HCT116 (cell line): ENCODE measurements at regions not wholly inside any gene's neighbourhood (a gene's known extent, or its start where the extent isn't known, plus 50 kb on each side); places are given as distances from the start of the nearest gene placed in this dataset.

Experiments
- EGR1 ChIP-seq: IDR thresholded peaks from 2 replicates; pipeline ENCODE4 v1.6.1; 2012; ENCODE audit warnings: low read depth
- ELF1 ChIP-seq: IDR thresholded peaks from 2 replicates; pipeline ENCODE4 v1.6.1; 2012; ENCODE audit warnings: low read depth, borderline replicate concordance
- POLR2A ChIP-seq: IDR thresholded peaks from 2 replicates; pipeline ENCODE4 v1.7.0; 2011; ENCODE audit warnings: borderline replicate concordance; ENCODE audit not compliant: insufficient read depth, insufficient read length; ENCODE audit errors: extremely low read depth
- POLR2AphosphoS5 ChIP-seq: IDR thresholded peaks from 2 replicates; pipeline ENCODE4 v1.6.1; 2011; ENCODE audit warnings: mild to moderate bottlenecking, low read depth, low read length, moderate library complexity
- RAD21 ChIP-seq: IDR thresholded peaks from 2 replicates; pipeline ENCODE4 v1.6.1; 2012; ENCODE audit warnings: low read depth, mild to moderate bottlenecking
- SIN3A ChIP-seq: IDR thresholded peaks from 2 replicates; pipeline ENCODE4 v1.6.1; 2012; ENCODE audit warnings: low read depth
- YY1 ChIP-seq: IDR thresholded peaks from 2 replicates; pipeline ENCODE4 v1.6.1; 2011; ENCODE audit warnings: low read length, low read depth, moderate library complexity, mild to moderate bottlenecking; ENCODE audit not compliant: insufficient replicate concordance; ENCODE audit errors: extremely low read depth
- ZNF274 ChIP-seq: fragments of 200-500 bp; sonication (Bioruptor generic); IDR thresholded peaks from 2 replicates; pipeline ENCODE4 v1.6.1; 2014; ENCODE audit warnings: mild to moderate bottlenecking, low read depth, low read length, inconsistent platforms
- TF ChIP-seq, protein P1 (sequence below), 3 experiments: fragments of 200-600 bp in 1 of 3; sonication (generic) in 1 of 3; IDR thresholded peaks in 2 of 3; conservative IDR thresholded peaks in 1 of 3; 2 replicates each; pipeline ENCODE4 v1.5.1; 2012 to 2017; ENCODE audit warnings: low read depth in 2 of 3, low read length in 2 of 3, antibody characterized with exemption in 1 of 3, borderline replicate concordance in 1 of 3, control low read depth in 1 of 3, mild to moderate bottlenecking in 1 of 3, mixed read lengths in 1 of 3, mixed run types in 1 of 3, moderate library complexity in 1 of 3; ENCODE audit not compliant: insufficient read depth in 1 of 3
- TF ChIP-seq, protein P2 (sequence below): IDR thresholded peaks from 2 replicates; pipeline ENCODE4 v1.6.1; 2012; ENCODE audit warnings: low read depth
- TF ChIP-seq, protein P3 (sequence below): IDR thresholded peaks from 2 replicates; pipeline ENCODE4 v1.6.1; 2012
- TF ChIP-seq, protein P4 (sequence below): IDR thresholded peaks from 2 replicates; pipeline ENCODE4 v1.6.1; 2011; ENCODE audit warnings: mild to moderate bottlenecking, low read length, moderate library complexity; ENCODE audit not compliant: insufficient replicate concordance; ENCODE audit errors: extremely low read depth

DNA sequence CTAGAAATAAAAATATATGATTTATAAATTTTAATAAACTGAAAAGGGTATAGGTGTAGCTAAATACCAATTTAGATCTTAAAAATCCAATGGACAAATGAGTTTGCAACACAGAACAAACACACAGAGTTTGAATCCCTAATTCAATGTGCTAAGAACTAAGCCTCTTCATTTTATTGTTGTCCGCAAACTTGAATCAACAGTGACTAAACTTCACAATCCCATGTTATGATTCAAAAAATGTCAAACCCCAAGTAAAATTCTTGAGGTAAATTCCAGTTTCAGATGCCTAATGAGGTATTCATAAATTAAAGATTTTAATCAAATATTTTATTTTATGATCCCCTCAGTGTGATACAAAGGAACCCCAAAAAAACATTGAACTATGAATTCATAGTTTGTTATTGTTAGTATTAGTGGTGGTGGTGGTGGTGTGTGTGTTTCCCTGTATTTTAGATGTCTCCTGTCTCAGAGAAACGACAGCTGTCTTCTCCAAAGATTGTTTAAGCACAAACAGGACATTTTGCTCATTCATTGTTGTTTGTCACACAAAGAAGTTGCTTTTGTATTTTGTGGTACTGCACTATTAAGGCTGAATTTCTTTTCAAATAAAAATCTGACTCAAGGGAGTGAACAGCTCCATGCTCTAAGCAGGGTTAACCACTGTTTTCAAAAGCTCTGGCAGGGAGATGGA is 259.8 kb downstream of the OSR1 start:
- TF ChIP-seq SIN3A (no peak), POLR2A (no peak), ZNF274 (no peak), YY1 (no peak), RAD21 (no peak), ELF1 (no peak), EGR1 (no peak), POLR2AphosphoS5 (no peak)
- TF ChIP-seq, protein P1, sequence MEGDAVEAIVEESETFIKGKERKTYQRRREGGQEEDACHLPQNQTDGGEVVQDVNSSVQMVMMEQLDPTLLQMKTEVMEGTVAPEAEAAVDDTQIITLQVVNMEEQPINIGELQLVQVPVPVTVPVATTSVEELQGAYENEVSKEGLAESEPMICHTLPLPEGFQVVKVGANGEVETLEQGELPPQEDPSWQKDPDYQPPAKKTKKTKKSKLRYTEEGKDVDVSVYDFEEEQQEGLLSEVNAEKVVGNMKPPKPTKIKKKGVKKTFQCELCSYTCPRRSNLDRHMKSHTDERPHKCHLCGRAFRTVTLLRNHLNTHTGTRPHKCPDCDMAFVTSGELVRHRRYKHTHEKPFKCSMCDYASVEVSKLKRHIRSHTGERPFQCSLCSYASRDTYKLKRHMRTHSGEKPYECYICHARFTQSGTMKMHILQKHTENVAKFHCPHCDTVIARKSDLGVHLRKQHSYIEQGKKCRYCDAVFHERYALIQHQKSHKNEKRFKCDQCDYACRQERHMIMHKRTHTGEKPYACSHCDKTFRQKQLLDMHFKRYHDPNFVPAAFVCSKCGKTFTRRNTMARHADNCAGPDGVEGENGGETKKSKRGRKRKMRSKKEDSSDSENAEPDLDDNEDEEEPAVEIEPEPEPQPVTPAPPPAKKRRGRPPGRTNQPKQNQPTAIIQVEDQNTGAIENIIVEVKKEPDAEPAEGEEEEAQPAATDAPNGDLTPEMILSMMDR (IDR thresholded peaks at IDR 0.05 in 2 of 3, conservative IDR thresholded peaks at IDR 0.05 in 1 of 3; ENCODE audit: borderline replicate concordance in 1 of 3, insufficient read depth in 1 of 3, low read depth in 2 of 3, low read length in 2 of 3) = no peak
- TF ChIP-seq, protein P2, sequence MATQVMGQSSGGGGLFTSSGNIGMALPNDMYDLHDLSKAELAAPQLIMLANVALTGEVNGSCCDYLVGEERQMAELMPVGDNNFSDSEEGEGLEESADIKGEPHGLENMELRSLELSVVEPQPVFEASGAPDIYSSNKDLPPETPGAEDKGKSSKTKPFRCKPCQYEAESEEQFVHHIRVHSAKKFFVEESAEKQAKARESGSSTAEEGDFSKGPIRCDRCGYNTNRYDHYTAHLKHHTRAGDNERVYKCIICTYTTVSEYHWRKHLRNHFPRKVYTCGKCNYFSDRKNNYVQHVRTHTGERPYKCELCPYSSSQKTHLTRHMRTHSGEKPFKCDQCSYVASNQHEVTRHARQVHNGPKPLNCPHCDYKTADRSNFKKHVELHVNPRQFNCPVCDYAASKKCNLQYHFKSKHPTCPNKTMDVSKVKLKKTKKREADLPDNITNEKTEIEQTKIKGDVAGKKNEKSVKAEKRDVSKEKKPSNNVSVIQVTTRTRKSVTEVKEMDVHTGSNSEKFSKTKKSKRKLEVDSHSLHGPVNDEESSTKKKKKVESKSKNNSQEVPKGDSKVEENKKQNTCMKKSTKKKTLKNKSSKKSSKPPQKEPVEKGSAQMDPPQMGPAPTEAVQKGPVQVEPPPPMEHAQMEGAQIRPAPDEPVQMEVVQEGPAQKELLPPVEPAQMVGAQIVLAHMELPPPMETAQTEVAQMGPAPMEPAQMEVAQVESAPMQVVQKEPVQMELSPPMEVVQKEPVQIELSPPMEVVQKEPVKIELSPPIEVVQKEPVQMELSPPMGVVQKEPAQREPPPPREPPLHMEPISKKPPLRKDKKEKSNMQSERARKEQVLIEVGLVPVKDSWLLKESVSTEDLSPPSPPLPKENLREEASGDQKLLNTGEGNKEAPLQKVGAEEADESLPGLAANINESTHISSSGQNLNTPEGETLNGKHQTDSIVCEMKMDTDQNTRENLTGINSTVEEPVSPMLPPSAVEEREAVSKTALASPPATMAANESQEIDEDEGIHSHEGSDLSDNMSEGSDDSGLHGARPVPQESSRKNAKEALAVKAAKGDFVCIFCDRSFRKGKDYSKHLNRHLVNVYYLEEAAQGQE = no peak
- TF ChIP-seq, protein P3, sequence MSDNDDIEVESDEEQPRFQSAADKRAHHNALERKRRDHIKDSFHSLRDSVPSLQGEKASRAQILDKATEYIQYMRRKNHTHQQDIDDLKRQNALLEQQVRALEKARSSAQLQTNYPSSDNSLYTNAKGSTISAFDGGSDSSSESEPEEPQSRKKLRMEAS = no peak
- TF ChIP-seq, protein P4, sequence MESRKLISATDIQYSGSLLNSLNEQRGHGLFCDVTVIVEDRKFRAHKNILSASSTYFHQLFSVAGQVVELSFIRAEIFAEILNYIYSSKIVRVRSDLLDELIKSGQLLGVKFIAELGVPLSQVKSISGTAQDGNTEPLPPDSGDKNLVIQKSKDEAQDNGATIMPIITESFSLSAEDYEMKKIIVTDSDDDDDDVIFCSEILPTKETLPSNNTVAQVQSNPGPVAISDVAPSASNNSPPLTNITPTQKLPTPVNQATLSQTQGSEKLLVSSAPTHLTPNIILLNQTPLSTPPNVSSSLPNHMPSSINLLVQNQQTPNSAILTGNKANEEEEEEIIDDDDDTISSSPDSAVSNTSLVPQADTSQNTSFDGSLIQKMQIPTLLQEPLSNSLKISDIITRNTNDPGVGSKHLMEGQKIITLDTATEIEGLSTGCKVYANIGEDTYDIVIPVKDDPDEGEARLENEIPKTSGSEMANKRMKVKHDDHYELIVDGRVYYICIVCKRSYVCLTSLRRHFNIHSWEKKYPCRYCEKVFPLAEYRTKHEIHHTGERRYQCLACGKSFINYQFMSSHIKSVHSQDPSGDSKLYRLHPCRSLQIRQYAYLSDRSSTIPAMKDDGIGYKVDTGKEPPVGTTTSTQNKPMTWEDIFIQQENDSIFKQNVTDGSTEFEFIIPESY = no peak
